PC-3 (cell line): ENCODE measurements at regions not wholly inside any gene's neighbourhood (a gene's known extent, or its start where the extent isn't known, plus 50 kb on each side); places are given as distances from the start of the nearest gene placed in this dataset.

ENCODE experiments used
- ATAC-seq: fragments of 200-7000 bp; cut with Tn5 transposase; 2 replicates; pipeline ENCODE4 v1.9.1; 2020; ENCODE audit warnings: mild to moderate bottlenecking, moderate library complexity
- BruUV-seq: library from RNA; stranded (reverse); fragments of 400-500 nt; replicated peaks from 2 replicates; lab custom pipeline; 2021; lab: Mats Ljungman, UMichigan
- CTCF ChIA-PET: fragments of 300-600 bp; sonication (Branson Sonifier 250); formaldehyde crosslinking; loops from one replicate; lab custom pipeline; 2022; ENCODE audit warnings: antibody characterized with exemption; lab: Charles Lee
- POLR2A ChIA-PET: fragments of 300-600 bp; sonication (Branson Sonifier 250); formaldehyde crosslinking; loops from one replicate; lab custom pipeline; 2022; ENCODE audit warnings: antibody characterized with exemption; ENCODE audit not compliant: unreplicated experiment; lab: Charles Lee
- DNase-seq: peaks from one replicate; pipeline ENCODE4 v3.0.0-alpha.2; 2015
- H2AFZ ChIP-seq: fragments of 300-600 bp; sonication (generic); 2 replicates; pipeline ENCODE4 v1.6.0; 2016; ENCODE audit warnings: antibody characterized with exemption, low read length
- H3F3A ChIP-seq: fragments of 300-600 bp; sonication (generic); one replicate; pipeline ENCODE4 v1.6.0; 2017; ENCODE audit warnings: antibody characterized with exemption, low read length, control low read depth, mild to moderate bottlenecking; ENCODE audit not compliant: unreplicated experiment
- H3K27ac ChIP-seq: fragments of 300-600 bp; sonication (generic); 2 replicates; pipeline ENCODE4 v1.5.1; 2016; ENCODE audit warnings: mild to moderate bottlenecking, low read length
- H3K27me3 ChIP-seq: fragments of 300-600 bp; sonication (generic); 2 replicates; pipeline ENCODE4 v1.6.1; 2016; ENCODE audit warnings: low read length, mixed read lengths
- H3K36me3 ChIP-seq: fragments of 300-600 bp; sonication (generic); 2 replicates; pipeline ENCODE4 v1.6.1; 2016; ENCODE audit warnings: low read depth, mixed run types, low read length, mixed read lengths
- H3K4me1 ChIP-seq: fragments of 300-600 bp; sonication (generic); 2 replicates; pipeline ENCODE4 v1.5.1; 2016; ENCODE audit warnings: low read length; ENCODE audit not compliant: insufficient read depth
- H3K4me2 ChIP-seq: fragments of 300-600 bp; sonication (generic); 2 replicates; pipeline ENCODE4 v1.6.0; 2016; ENCODE audit warnings: low read length
- H3K4me3 ChIP-seq: fragments of 300-600 bp; sonication (generic); 2 replicates; pipeline ENCODE4 v1.5.1; 2016; ENCODE audit warnings: mild to moderate bottlenecking, low read length, mixed read lengths
- H3K79me2 ChIP-seq: fragments of 300-600 bp; sonication (generic); 2 replicates; pipeline ENCODE4 v1.6.1; 2017; ENCODE audit warnings: low read length, mixed read lengths
- H3K9ac ChIP-seq: fragments of 300-600 bp; sonication (generic); 2 replicates; pipeline ENCODE4 v1.6.0; 2016; ENCODE audit warnings: mild to moderate bottlenecking, low read length
- H3K9me2 ChIP-seq: fragments of 300-600 bp; sonication (generic); replicated peaks from 2 replicates; pipeline ENCODE4 v1.6.1; 2016; ENCODE audit warnings: mixed run types, low read length, mixed read lengths
- H3K9me3 ChIP-seq: fragments of 300-600 bp; sonication (generic); 2 replicates; pipeline ENCODE4 v1.6.1; 2016; ENCODE audit warnings: low read length, mixed read lengths
- H4K20me1 ChIP-seq: fragments of 300-600 bp; sonication (generic); 2 replicates; pipeline ENCODE4 v1.6.1; 2016; ENCODE audit warnings: low read length, mixed read lengths
- EZH2 ChIP-seq: fragments of 300-600 bp; sonication (generic); IDR thresholded peaks from one replicate; pipeline ENCODE4 v1.6.1; 2017; ENCODE audit warnings: antibody characterized with exemption, mild to moderate bottlenecking, low read length; ENCODE audit not compliant: unreplicated experiment
- EZH2phosphoT487 ChIP-seq: fragments of 300-600 bp; sonication (generic); IDR thresholded peaks from 2 replicates; pipeline ENCODE4 v1.6.1; 2018; ENCODE audit warnings: mild to moderate bottlenecking, antibody characterized with exemption, low read length, borderline replicate concordance
- intact Hi-C: fragments of 100-400 bp; cut with micrococcal nuclease; formaldehyde crosslinking; loops from 2 replicates; pipeline ENCODE4 v1.9.0; 2023
- TF ChIP-seq, protein P1 (sequence below): fragments of 300-600 bp; sonication (generic); conservative IDR thresholded peaks from 2 replicates; pipeline ENCODE4 v1.5.1; 2017; ENCODE audit warnings: antibody characterized with exemption, low read depth, mild to moderate bottlenecking, low read length

DNA sequence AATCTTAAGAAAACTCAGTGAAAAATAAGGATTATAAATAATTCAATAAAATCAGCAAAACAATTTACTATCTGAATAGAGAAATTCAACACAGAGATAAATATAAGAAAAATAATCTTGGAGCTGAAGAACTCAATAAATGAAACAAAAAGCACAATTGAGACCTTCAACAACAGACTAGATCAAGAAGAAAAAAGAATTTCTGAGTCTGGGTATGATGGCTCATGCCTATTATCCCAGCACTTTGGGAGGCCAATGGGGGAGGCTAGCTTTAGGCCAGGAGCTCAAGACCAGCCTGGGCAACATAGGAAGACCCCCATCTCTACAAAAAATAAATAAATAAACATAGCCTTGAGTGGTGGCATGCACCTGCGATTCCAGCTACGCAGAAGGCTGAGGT, 1295.7 kb upstream of the NRXN1 start:
- Histone ChIP-seq H3K36me3 (no peaks in the 10 kb centered on the region), H3K9ac (no peak overlapping the region), H3K9me2 (no peaks in the 10 kb centered on the region), H3K27me3 (no peaks in the 10 kb centered on the region), H3F3A (no peaks in the 10 kb centered on the region), H3K4me1 (no peaks in the 10 kb centered on the region), H4K20me1 (no peaks in the 10 kb centered on the region), H3K79me2 (no peaks in the 10 kb centered on the region), H3K9me3 (no peaks in the 10 kb centered on the region), H2AFZ (no peak overlapping the region), H3K4me3 (no peak overlapping the region), H3K4me2 (no peak overlapping the region), H3K27ac (no peak overlapping the region)
- ATAC-seq, result no peak
- ChIA-PET POLR2A (no interaction called here), CTCF (no interaction called here)
- no peak for TF ChIP-seq EZH2
- TF ChIP-seq, protein P1, sequence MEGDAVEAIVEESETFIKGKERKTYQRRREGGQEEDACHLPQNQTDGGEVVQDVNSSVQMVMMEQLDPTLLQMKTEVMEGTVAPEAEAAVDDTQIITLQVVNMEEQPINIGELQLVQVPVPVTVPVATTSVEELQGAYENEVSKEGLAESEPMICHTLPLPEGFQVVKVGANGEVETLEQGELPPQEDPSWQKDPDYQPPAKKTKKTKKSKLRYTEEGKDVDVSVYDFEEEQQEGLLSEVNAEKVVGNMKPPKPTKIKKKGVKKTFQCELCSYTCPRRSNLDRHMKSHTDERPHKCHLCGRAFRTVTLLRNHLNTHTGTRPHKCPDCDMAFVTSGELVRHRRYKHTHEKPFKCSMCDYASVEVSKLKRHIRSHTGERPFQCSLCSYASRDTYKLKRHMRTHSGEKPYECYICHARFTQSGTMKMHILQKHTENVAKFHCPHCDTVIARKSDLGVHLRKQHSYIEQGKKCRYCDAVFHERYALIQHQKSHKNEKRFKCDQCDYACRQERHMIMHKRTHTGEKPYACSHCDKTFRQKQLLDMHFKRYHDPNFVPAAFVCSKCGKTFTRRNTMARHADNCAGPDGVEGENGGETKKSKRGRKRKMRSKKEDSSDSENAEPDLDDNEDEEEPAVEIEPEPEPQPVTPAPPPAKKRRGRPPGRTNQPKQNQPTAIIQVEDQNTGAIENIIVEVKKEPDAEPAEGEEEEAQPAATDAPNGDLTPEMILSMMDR, result no peak
- DNase-seq, result no peak
- intact Hi-C loops, result no loop called here
- BruUV-seq, result no TSS peak

DNA sequence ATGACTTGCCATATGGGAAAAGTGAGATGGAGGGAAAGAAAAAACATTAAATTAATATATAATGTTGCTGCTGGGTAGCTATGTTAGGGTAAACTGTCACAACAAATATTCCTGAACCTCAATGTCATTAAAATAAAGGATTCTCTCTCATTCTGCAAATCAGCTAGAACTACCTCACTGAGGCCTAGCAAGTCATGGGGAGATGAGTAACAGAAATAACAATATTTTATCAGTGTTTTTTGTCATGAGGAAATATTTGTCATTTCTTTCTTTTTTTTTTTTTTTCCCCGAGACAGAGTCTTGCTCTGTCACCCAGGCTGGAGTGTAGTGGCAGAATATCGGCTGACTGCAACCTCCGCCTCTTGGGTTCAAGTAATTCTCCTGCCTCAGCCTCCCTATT, 1282.3 kb upstream of the NRXN1 start:
- H2AFZ ChIP-seq, result no peak overlapping the region
- H3K4me2 ChIP-seq, result no peak overlapping the region
- TF ChIP-seq EZH2phosphoT487, result no peak
- TF ChIP-seq, protein P1, result no peak
- no peaks in the 10 kb centered on the region for H3K9me2 ChIP-seq
- DNase-seq (no peak), ATAC-seq (no peak)
- no peaks in the 10 kb centered on the region for H3K27me3 ChIP-seq
- no TSS peak for BruUV-seq
- H3K4me3 ChIP-seq, result no peak overlapping the region
- H3K27ac ChIP-seq, result no peak overlapping the region
- H3K79me2 ChIP-seq, result no peaks in the 10 kb centered on the region
- no peak overlapping the region for H3K9ac ChIP-seq
- POLR2A ChIA-PET, result no interaction called here
- no peaks in the 10 kb centered on the region for H3K9me3 ChIP-seq
- CTCF ChIA-PET, result no interaction called here
- no peaks in the 10 kb centered on the region for H3K36me3 ChIP-seq
- H3K4me1 ChIP-seq, result no peaks in the 10 kb centered on the region
- intact Hi-C loops, result no loop called here
- no peaks in the 10 kb centered on the region for H4K20me1 ChIP-seq
- H3F3A ChIP-seq, result no peaks in the 10 kb centered on the region

DNA sequence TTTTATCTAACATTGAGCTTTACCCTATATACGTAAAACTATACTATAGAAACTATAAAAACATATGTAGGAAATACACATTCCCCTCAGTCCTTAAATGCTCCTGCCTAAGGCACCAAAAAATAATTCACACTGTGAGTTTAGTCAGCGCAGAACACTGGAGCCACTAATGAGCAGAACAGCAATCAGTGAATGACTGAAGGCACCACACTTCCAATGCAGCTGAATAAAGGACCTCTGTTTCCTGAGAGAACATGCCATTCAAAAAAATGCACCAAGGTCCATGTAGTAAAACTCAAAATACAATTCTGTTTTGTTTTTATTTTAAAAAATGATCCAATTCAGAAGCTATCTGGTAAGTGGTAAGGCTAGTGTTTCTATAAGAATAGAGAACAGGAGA, 1280.6 kb upstream of the NRXN1 start:
- TF ChIP-seq, protein P1, result no peak
- no peak for TF ChIP-seq EZH2
- Histone ChIP-seq H3K4me3 (no peak overlapping the region), H3K36me3 (no peaks in the 10 kb centered on the region), H3F3A (no peaks in the 10 kb centered on the region), H3K79me2 (no peaks in the 10 kb centered on the region), H3K9ac (no peak overlapping the region), H3K27ac (no peak overlapping the region), H3K27me3 (no peaks in the 10 kb centered on the region), H3K4me1 (no peaks in the 10 kb centered on the region), H2AFZ (no peak overlapping the region), H3K9me2 (no peaks in the 10 kb centered on the region), H3K4me2 (no peak overlapping the region), H3K9me3 (no peaks in the 10 kb centered on the region), H4K20me1 (no peaks in the 10 kb centered on the region)
- no TSS peak for BruUV-seq
- intact Hi-C loops, result no loop called here
- DNase-seq (no peak), ATAC-seq (no peak)
- CTCF ChIA-PET, result no interaction called here
- POLR2A ChIA-PET, result interaction anchor here (0.6 kb wide), 1 partner anchor 276 kb away, joined by 4 read pairs; no protein-coding TSS in a partner anchor
